Esophagus squamous epithelium (tissue), 4 donors: ENCODE measurements at regions not wholly inside any gene's neighbourhood (a gene's known extent, or its start where the extent isn't known, plus 50 kb on each side); places are given as distances from the start of the nearest gene placed in this dataset.

Experiments used
- CTCF ChIP-seq, 6 experiments: fragments of 450-650 bp in 4 of 6; fragments of 200-600 bp in 2 of 6; sonication (generic) in 2 of 6; IDR thresholded peaks; one replicate each; pipeline ENCODE4 v1.5.1; 2016 to 2019; ENCODE audit warnings: antibody characterized with exemption in 6 of 6, mild to moderate bottlenecking in 4 of 6, moderate library complexity in 4 of 6
- POLR2A ChIP-seq, 4 donors: fragments of 450-650 bp; IDR thresholded peaks; one replicate each; pipeline ENCODE4 v1.6.1; 2017; ENCODE audit warnings: antibody characterized with exemption in 4 of 4, mild to moderate bottlenecking in 4 of 4, moderate library complexity in 3 of 4

- TF ChIP-seq CTCF (IDR thresholded peaks at IDR 0.05) (no peak), POLR2A (IDR thresholded peaks at IDR 0.05) (no peak)
Observed at GRCh38 chr4:189053621-189054020, 887.1 kb upstream of the FRG1 start.
